ENCODE measurements at regions not wholly inside any gene's neighbourhood (a gene's known extent, or its start where the extent isn't known, plus 50 kb on each side); places are given as distances from the start of the nearest gene placed in this dataset.

GRCh38 chr5:135095871-135096270, 61.8 kb upstream of the PITX1 start:
- no peaks in the 10 kb centered on the region for H4K20me1 ChIP-seq (replicated peaks; ENCODE audit: control insufficient read depth, extremely low read depth, insufficient read depth, low read length)
- H3K27me3 ChIP-seq (ENCODE audit: control insufficient read depth in 2 of 2, insufficient read depth in 2 of 2, low read length in 2 of 2): no peaks in the 10 kb centered on the region
- POLR2A ChIA-PET: no interaction called here
- no peak for DNase-seq (ENCODE audit: low read depth, low spot score)
- CTCF ChIA-PET: no interaction called here
- no peak overlapping the region for H3K27ac ChIP-seq (ENCODE audit: insufficient read depth, low read depth, low read length)
- no peak for FAIRE-seq
- no peaks in the 10 kb centered on the region for H3K4me1 ChIP-seq (ENCODE audit: control insufficient read depth, extremely low read depth, insufficient read depth, low read length)
- no peaks in the 10 kb centered on the region for H3K36me3 ChIP-seq (ENCODE audit: control insufficient read depth in 2 of 2, extremely low read depth in 1 of 2, insufficient read depth in 2 of 2, low read length in 2 of 2)
- TF ChIP-seq EZH2 (IDR thresholded peaks at IDR 0.05; ENCODE audit: borderline replicate concordance, low read depth, low read length, severe bottlenecking) (no peak), CTCF (IDR thresholded peaks at IDR 0.05; ENCODE audit: extremely low read depth in 1 of 2, insufficient read depth in 1 of 2, low read depth in 1 of 2, low read length in 2 of 2) (no peak), FOS (IDR thresholded peaks at IDR 0.05; ENCODE audit: borderline replicate concordance, insufficient read depth, low read length) (no peak), MAX (IDR thresholded peaks at IDR 0.05; ENCODE audit: insufficient read depth, insufficient read length) (no peak), JUN (IDR thresholded peaks at IDR 0.05; ENCODE audit: borderline replicate concordance, insufficient read depth, insufficient read length, low read depth) (no peak), MYC (IDR thresholded peaks at IDR 0.05; ENCODE audit: low read depth, low read length) (no peak), POLR2A (IDR thresholded peaks at IDR 0.05; ENCODE audit: low read depth, low read length) (no peak), POLR2AphosphoS5 (IDR thresholded peaks at IDR 0.05; ENCODE audit: insufficient read depth, low read depth, low read length) (no peak)
- no peak overlapping the region for H3K4me2 ChIP-seq (ENCODE audit: insufficient read depth, low read length)
- H3K9me3 ChIP-seq (replicated peaks; ENCODE audit: control insufficient read depth, insufficient read depth, low read length): no peaks in the 10 kb centered on the region
- BruUV-seq (replicated peaks): no TSS peak
- no peak overlapping the region for H3K4me3 ChIP-seq (replicated peaks in 1 of 3; ENCODE audit: insufficient read depth in 1 of 3, low read depth in 1 of 3, low read length in 3 of 3)
- H3K9ac ChIP-seq (replicated peaks; ENCODE audit: extremely low read depth, insufficient read depth, low read length): no peak overlapping the region
- H3K9me1 ChIP-seq (replicated peaks; ENCODE audit: control insufficient read depth, extremely low read depth, insufficient read depth, low read length): no peaks in the 10 kb centered on the region
- dilution Hi-C loops (cut with MboI; ENCODE audit: extremely low pct_ligation_motif_present, low sequenced_read_pairs): no loop called here
- H2AFZ ChIP-seq (ENCODE audit: low read depth, low read length): no peak overlapping the region
- intact Hi-C loops (cut with micrococcal nuclease): no loop called here
- H3K79me2 ChIP-seq (ENCODE audit: control insufficient read depth, insufficient read depth, low read length): no peaks in the 10 kb centered on the region
